NB4 (cell line): ENCODE measurements at regions not wholly inside any gene's neighbourhood (a gene's known extent, or its start where the extent isn't known, plus 50 kb on each side); places are given as distances from the start of the nearest gene placed in this dataset.

Source experiments
- CTCF ChIP-seq: IDR thresholded peaks from one replicate; pipeline ENCODE4 v1.5.1; 2012; ENCODE audit warnings: low read depth, low read length
- MAX ChIP-seq: IDR thresholded peaks from 2 replicates; pipeline ENCODE4 v1.6.1; 2011; ENCODE audit warnings: low read depth, low read length
- MYC ChIP-seq: IDR thresholded peaks from 2 replicates; pipeline ENCODE4 v1.6.1; 2011; ENCODE audit warnings: low read depth, low read length
- POLR2A ChIP-seq: IDR thresholded peaks from 2 replicates; pipeline ENCODE4 v1.6.1; 2011; ENCODE audit warnings: mild to moderate bottlenecking; ENCODE audit not compliant: insufficient read length; ENCODE audit errors: extremely low read depth

GRCh38 chr1:94318505-94319030, 81.2 kb upstream of the ARHGAP29 start:
- no peak for TF ChIP-seq CTCF
- no peak for TF ChIP-seq POLR2A
- no peak for TF ChIP-seq MAX
- TF ChIP-seq MYC = no peak
